CD14-positive monocyte (primary cell): ENCODE measurements at regions not wholly inside any gene's neighbourhood (a gene's known extent, or its start where the extent isn't known, plus 50 kb on each side); places are given as distances from the start of the nearest gene placed in this dataset.

ENCODE experiments used
- DNase-seq, 3 donors: peaks; one replicate each; pipeline ENCODE4 v3.0.0-alpha.2; 2011 to 2022
- H2AFZ ChIP-seq: 2 replicates; pipeline ENCODE4 v1.6.0; 2012; ENCODE audit warnings: mild to moderate bottlenecking, low read depth, low read length, inconsistent platforms; ENCODE audit not compliant: insufficient read depth, poor library complexity, severe bottlenecking
- H3K27ac ChIP-seq, 2 donors: 1 replicate in 1 of 2; 2 replicates in 1 of 2; pipeline ENCODE4 v1.5.1; 2012 to 2013; ENCODE audit warnings: low read length in 2 of 2, control low read depth in 1 of 2, inconsistent platforms in 1 of 2, low read depth in 1 of 2, mild to moderate bottlenecking in 1 of 2
- H3K27me3 ChIP-seq, 2 donors: one replicate each; pipeline versions ENCODE4 v1.6.0 to v1.6.1; 2011 to 2013; ENCODE audit warnings: low read length in 2 of 2; ENCODE audit not compliant: control insufficient read depth in 2 of 2, insufficient read depth in 2 of 2
- H3K36me3 ChIP-seq, 2 donors: replicated peaks in 1 of 2; 1 replicate in 1 of 2; 2 replicates in 1 of 2; pipeline versions ENCODE4 v1.5.1 to v1.6.1; 2012 to 2013; ENCODE audit warnings: low read length in 2 of 2, control low read depth in 1 of 2, inconsistent platforms in 1 of 2, mild to moderate bottlenecking in 1 of 2; ENCODE audit not compliant: insufficient read depth in 2 of 2, control insufficient read depth in 1 of 2
- H3K4me1 ChIP-seq, 2 donors: 1 replicate in 1 of 2; 2 replicates in 1 of 2; pipeline versions ENCODE4 v1.5.1 to v1.6.1; 2012 to 2013; ENCODE audit warnings: low read length in 2 of 2, control low read depth in 1 of 2, inconsistent platforms in 1 of 2, mild to moderate bottlenecking in 1 of 2, moderate library complexity in 1 of 2; ENCODE audit not compliant: insufficient read depth in 2 of 2, control insufficient read depth in 1 of 2
- H3K4me2 ChIP-seq: replicated peaks from 2 replicates; pipeline ENCODE3; 2012; ENCODE audit warnings: low read length, moderate library complexity, mild to moderate bottlenecking; ENCODE audit not compliant: poor library complexity, severe bottlenecking; ENCODE audit errors: extremely low read depth
- H3K4me3 ChIP-seq, 3 experiments: fragments of 200-600 bp in 1 of 3; sonication (generic) in 1 of 3; replicated peaks in 1 of 3; 1 replicate in 2 of 3; 2 replicates in 1 of 3; pipeline ENCODE4 v1.5.1; 2011 to 2013; ENCODE audit warnings: low read length in 3 of 3, mild to moderate bottlenecking in 3 of 3, control low read depth in 2 of 3, low read depth in 2 of 3, inconsistent platforms in 1 of 3, moderate library complexity in 1 of 3
- H3K79me2 ChIP-seq: 2 replicates; pipeline ENCODE4 v1.6.0; 2012; ENCODE audit warnings: mild to moderate bottlenecking, control low read depth, inconsistent platforms, low read length, moderate library complexity; ENCODE audit not compliant: insufficient read depth
- H3K9ac ChIP-seq: 2 replicates; pipeline ENCODE4 v1.6.0; 2017; ENCODE audit warnings: low read length, mild to moderate bottlenecking; ENCODE audit not compliant: insufficient read depth, poor library complexity, severe bottlenecking
- H3K9me3 ChIP-seq, 2 donors: replicated peaks in 1 of 2; 1 replicate in 1 of 2; 2 replicates in 1 of 2; pipeline versions ENCODE4 v1.5.1 to v1.6.1; 2012 to 2013; ENCODE audit warnings: low read length in 2 of 2, control low read depth in 1 of 2; ENCODE audit not compliant: control insufficient read depth in 1 of 2, insufficient read depth in 1 of 2
- H4K20me1 ChIP-seq: 2 replicates; pipeline ENCODE4 v1.6.0; 2012; ENCODE audit warnings: mild to moderate bottlenecking, low read length, control low read depth, moderate library complexity; ENCODE audit not compliant: insufficient read depth
- H3K27ac Mint-ChIP-seq, 7 donors: one replicate each; pipeline ENCODE4 v1.8.0; 2020; ENCODE audit warnings: mild to moderate bottlenecking in 7 of 7, mixed read lengths in 7 of 7, moderate library complexity in 6 of 7, inconsistent platforms in 2 of 7
- H3K27me3 Mint-ChIP-seq, 3 donors: one replicate each; pipeline ENCODE4 v1.8.0; 2021 to 2022; ENCODE audit warnings: low read depth in 3 of 3, mild to moderate bottlenecking in 3 of 3, mixed read lengths in 3 of 3, moderate library complexity in 3 of 3, inconsistent platforms in 1 of 3
- H3K36me3 Mint-ChIP-seq, 2 donors: one replicate each; pipeline ENCODE4 v1.8.0; 2020; ENCODE audit warnings: mixed read lengths in 2 of 2, inconsistent platforms in 1 of 2, mild to moderate bottlenecking in 1 of 2
- H3K4me1 Mint-ChIP-seq: one replicate; pipeline ENCODE4 v1.8.0; 2020; ENCODE audit warnings: mild to moderate bottlenecking, mixed read lengths
- H3K4me3 Mint-ChIP-seq, 2 donors: one replicate each; pipeline ENCODE4 v1.8.0; 2020; ENCODE audit warnings: mild to moderate bottlenecking in 2 of 2, mixed read lengths in 2 of 2, moderate library complexity in 1 of 2
- H3K9me3 Mint-ChIP-seq, 7 donors: one replicate each; pipeline ENCODE4 v1.8.0; 2020 to 2022; ENCODE audit warnings: mixed read lengths in 7 of 7, mild to moderate bottlenecking in 6 of 7, moderate library complexity in 6 of 7, inconsistent platforms in 2 of 7
- CTCF ChIP-seq: fragments of 200-600 bp; IDR thresholded peaks from one replicate; pipeline ENCODE4 v1.8.0; 2022; ENCODE audit warnings: antibody characterized with exemption, mild to moderate bottlenecking
- WGBS: methylation state at CpG from one replicate; pipeline ENCODE4 v1.1.5; 2013; ENCODE audit warnings: missing lambda C conversion rate; ENCODE audit not compliant: insufficient coverage; 5-methylcytosine and 5-hydroxymethylcytosine counted together
- intact Hi-C, 2 donors: fragments of 100-400 bp; cut with micrococcal nuclease; formaldehyde crosslinking; loops; one replicate each; pipeline versions ENCODE4 v1.15.0 to v1.15.1; 2023

GRCh38 chr17:43319293-43320124 lies 79.3 kb upstream of the ARL4D start:
- Mint-ChIP-seq H3K27me3 (peaks cover 0 to 7% (median 1%) of the 10 kb centered on the region in 3 donors), H3K36me3 (peaks cover 0 to 8% of the 10 kb centered on the region in 2 donors), H3K4me3 (no peak overlapping the region), H3K4me1 (peaks cover 18% of the 10 kb centered on the region), H3K27ac (no peak overlapping the region), H3K9me3 (peaks cover 0 to 14% (median 10%) of the 10 kb centered on the region in 7 donors)
- no peaks in the 10 kb centered on the region for H3K79me2 ChIP-seq
- peaks cover 0 to 11% of the 10 kb centered on the region in 2 donors for H3K4me1 ChIP-seq
- peaks cover 6 to 16% of the 10 kb centered on the region in 2 donors for H3K9me3 ChIP-seq
- TF ChIP-seq CTCF = no peak
- H3K27me3 ChIP-seq = no peaks in the 10 kb centered on the region
- H3K4me2 ChIP-seq = no peak overlapping the region
- no peak overlapping the region for H2AFZ ChIP-seq
- WGBS = 100% methylated on average over 2 of the region's 4 CpGs
- no peaks in the 10 kb centered on the region for H3K36me3 ChIP-seq
- no peak overlapping the region for H3K4me3 ChIP-seq
- no peak for DNase-seq
- no peak overlapping the region for H3K27ac ChIP-seq
- no peaks in the 10 kb centered on the region for H4K20me1 ChIP-seq
- intact Hi-C loops = loop anchor here in 1 of 2 donors (5.0 kb wide), 2 partner anchors 43 to 107 kb away; partner anchors contain the start of gene TMEM106A
- no peak overlapping the region for H3K9ac ChIP-seq

- Histone ChIP-seq H3K4me1 (peaks cover 0 to 7% of the 10 kb centered on the region in 2 donors), H3K9ac (no peak overlapping the region), H3K36me3 (no peaks in the 10 kb centered on the region), H2AFZ (no peak overlapping the region), H3K79me2 (no peaks in the 10 kb centered on the region), H4K20me1 (no peaks in the 10 kb centered on the region), H3K27ac (no peak overlapping the region), H3K4me3 (no peak overlapping the region), H3K9me3 (peaks cover 6 to 16% of the 10 kb centered on the region in 2 donors), H3K27me3 (no peaks in the 10 kb centered on the region), H3K4me2 (no peak overlapping the region)
- intact Hi-C loops = loop anchor here in 1 of 2 donors (5.0 kb wide), 2 partner anchors 46 to 104 kb away; partner anchors contain the start of gene TMEM106A
- TF ChIP-seq CTCF = no peak
- 57% methylated on average over 15 of the region's 19 CpGs for WGBS
- Mint-ChIP-seq H3K9me3 (peaks cover 0 to 14% (median 10%) of the 10 kb centered on the region in 7 donors), H3K27ac (peak overlapping the region in 1 of 7 donors; percentile 46), H3K27me3 (peaks cover 1 to 6% (median 3%) of the 10 kb centered on the region in 3 donors), H3K36me3 (peaks cover 0 to 2% of the 10 kb centered on the region in 2 donors), H3K4me1 (peaks cover 15% of the 10 kb centered on the region), H3K4me3 (no peak overlapping the region)
- DNase-seq = peak in 1 of 3 donors; percentile 81
These were observed 82.2 kb upstream of the ARL4D start for GRCh38 chr17:43316522-43317142.
